GM21825 (cell line): ENCODE measurements at regions not wholly inside any gene's neighbourhood (a gene's known extent, or its start where the extent isn't known, plus 50 kb on each side); places are given as distances from the start of the nearest gene placed in this dataset.
"Not testable (repeated sequence)": the region's sequence is repeated elsewhere in the genome, so short reads cannot be mapped to it uniquely, and the experiment has no call there.

Experiments
- ATAC-seq: cut with Tn5 transposase; IDR thresholded peaks from one replicate; pipeline ENCODE4 v1.9.1; 2021; ENCODE audit warnings: mild to moderate bottlenecking, moderate library complexity; ENCODE audit not compliant: unreplicated experiment

- no peak for ATAC-seq
Observed at GRCh38 chr12:92248977-92249376, 103.3 kb upstream of the BTG1 start.

DNA sequence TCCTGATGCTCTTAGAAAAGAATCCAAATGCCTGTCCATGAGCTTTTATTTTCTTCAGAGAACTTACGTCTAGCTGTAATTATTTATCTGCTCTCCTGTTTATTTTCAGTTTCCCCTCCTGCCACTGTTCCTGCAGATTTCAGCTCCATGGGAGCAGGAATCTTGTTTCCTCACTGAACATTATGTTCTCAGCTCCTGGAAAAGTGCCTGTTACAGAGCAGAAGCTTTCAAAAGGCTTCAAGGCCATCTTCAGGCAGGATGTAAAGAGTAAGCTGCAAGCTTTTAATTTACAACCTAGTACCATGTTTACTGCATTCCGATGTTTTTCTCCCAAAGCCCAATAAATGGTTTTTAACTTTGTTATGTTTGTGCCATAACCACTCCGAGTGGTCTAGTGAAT is 98.4 kb upstream of the BTG1 start:
- no peak for ATAC-seq

GRCh38 chr12:92242907-92243306 is 97.3 kb upstream of the BTG1 start:
- no peak for ATAC-seq

DNA sequence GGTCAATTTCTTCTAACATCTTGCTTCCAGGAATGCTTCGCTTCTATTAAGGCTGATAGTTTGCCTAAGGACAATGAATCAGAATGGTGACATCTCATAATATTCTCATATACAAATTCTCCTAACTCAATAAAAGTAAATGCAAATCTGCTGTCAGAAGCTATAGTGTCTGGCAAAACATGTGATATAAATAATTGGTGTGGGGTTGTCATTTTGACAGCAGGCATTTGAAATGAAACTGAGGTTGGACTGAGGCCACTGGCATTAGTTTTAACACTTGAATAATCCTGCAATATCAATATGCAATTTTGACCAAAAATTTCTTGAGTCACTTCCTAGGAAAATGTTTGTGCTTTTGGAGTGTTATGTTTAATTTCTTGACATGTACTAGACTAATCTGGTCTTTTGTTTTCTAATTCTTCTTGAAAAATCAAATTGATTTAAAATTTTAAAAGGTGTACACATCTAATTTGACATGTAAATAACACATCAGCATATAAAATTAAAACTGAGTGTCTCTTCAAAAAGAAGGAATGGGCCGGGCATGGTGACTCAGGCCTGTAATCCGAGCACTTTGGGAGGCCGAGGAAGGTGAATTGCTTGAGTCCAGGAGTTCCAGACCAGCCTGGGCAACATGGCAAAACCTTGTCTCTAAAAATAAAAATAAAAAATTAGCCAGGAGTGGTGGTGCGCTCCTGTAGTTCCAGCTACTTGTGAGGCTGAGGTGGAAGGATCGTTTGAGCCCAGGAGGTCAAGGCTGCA is 92.3 kb upstream of the BTG1 start:
- ATAC-seq, result no peak

DNA sequence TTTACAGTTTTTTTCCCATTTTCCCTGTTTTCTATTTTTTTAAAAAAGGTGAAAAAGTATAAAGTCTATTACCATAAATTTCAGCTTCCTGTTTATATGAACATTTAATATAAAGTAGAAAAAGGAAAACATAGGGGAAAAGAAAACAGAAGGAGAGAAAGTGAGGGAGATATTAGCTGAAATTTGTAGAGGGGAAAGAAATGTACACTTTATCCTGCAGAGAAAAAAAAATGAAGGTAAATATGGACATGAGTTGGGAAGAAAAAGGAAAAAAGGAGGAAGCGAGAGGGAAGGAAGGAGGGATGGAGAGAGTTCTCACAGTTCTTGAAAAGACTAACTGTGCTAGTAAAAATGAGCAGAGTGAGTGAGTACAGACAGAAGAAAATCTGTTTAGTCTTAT is 91.6 kb upstream of the BTG1 start:
- ATAC-seq, result no peak

GRCh38 chr12:92235703-92236472 is 90.2 kb upstream of the BTG1 start:
- ATAC-seq, result no peak

DNA sequence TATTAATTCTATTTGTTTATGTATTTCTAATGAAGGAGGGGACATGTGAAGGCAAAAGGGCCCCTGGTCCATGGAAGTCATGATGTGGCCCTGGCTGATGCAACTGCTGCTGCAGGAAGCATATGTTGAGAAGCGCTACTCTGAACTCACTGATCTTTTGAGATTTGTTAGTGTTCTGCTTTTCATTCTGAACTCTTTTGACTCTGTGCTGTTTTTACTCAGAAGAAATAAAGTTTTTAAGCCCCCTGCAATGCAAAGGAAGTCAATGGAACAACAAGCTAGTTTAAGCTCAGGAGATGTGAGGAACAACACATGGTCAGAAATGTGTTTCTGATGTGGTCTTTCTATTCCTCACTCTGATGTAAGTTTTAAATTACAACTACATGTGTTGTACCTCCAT is 88.9 kb upstream of the BTG1 start:
- ATAC-seq, result no peak

GRCh38 chr12:92233346-92234015 is 87.8 kb upstream of the BTG1 start:
- no peak for ATAC-seq

GRCh38 chr12:92232371-92232932 is 86.8 kb upstream of the BTG1 start:
- not testable (repeated sequence) for ATAC-seq

- ATAC-seq, result not testable (repeated sequence)
Observed at GRCh38 chr12:92231945-92232344, 86.3 kb upstream of the BTG1 start.

DNA sequence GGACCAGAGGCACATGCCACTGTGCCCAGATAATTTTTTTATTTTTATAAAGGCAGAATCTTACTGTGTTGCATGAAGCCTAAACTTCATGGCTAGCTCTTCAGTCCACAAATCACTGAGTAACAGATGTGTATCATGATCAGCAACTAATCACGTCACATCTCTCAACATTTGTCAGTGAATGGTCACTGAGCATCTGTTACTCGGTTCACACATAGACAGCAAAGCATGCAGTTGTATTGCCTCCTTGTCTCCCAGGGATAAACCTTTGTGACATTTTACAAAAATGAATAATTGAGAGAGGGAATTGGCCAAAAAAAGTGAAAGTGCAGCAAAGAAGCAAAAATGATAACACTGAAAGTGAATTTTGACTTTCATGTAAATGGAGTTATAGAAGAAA is 85.9 kb upstream of the BTG1 start:
- not testable (repeated sequence) for ATAC-seq

DNA sequence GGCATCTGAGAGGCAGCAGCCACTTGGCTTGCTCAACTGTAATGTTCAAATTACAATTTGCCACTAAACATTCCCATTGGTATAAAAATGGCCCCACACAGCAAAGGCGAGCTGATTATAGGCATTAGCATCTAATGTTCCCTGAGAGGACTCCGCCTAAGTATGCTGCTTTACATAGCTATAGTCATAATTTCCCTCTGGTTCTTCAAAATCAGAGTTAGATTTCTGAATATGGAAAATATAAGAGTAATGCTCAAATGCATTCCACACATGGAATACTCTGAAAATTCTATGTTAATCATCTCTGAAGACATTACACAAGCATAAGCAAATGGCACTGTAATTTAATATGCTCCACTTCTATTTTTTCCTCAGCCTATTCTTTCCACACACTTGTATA is 83.7 kb upstream of the BTG1 start:
- no peak for ATAC-seq

DNA sequence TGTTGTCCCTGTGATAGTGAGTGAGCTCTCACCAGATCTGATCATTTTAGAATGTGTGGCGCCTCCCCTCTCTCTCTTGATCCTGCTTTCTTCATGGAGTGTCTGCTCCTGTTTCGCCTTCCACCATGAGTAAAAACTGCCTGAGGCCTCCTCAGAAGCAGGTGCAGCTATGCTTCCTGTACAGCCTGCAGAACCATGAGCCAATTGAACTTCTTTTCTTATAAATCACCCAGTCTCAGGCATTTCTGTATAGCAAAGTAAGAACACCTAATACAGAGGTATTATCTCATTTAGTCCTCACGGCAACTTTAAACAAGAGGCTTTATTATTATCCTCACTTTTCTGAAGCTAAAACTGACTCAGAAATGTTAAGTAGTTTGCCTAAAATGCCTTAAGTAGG is 81.3 kb upstream of the BTG1 start:
- ATAC-seq, result no peak

- ATAC-seq, result no peak
Observed at GRCh38 chr12:92226071-92226661, 80.5 kb upstream of the BTG1 start.

DNA sequence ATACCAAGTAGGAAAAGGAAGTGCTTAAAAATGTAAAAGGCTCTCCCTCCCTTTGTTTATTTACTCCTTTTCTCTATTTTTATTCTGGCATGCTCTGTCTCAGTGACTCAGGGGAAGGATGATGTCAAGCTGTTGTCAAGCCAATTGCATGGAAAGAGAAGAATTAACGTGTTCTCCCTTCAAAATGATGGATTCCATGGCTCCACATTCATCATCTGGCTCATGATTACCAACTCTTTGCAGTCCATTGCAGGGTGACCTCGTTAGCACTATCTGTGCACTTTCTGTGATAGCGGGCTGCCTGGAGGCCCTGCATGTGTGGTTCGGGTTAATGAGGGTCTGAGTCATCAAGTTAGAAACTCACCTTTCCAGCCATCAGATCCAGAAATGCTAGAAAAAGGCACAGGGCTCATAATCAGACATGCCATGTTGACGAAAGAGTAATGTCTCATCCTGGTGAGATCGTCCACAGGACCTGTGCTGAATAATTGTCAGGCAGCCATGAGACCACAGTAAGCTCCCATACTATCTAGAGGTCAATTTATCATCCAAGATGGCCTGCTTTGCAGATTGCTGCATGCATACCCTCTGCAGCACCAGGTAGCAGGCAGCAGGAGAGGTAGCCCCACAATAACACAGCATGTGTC is 79.2 kb upstream of the BTG1 start:
- no peak for ATAC-seq

GRCh38 chr12:92223481-92223880 is 77.8 kb upstream of the BTG1 start:
- ATAC-seq, result no peak

DNA sequence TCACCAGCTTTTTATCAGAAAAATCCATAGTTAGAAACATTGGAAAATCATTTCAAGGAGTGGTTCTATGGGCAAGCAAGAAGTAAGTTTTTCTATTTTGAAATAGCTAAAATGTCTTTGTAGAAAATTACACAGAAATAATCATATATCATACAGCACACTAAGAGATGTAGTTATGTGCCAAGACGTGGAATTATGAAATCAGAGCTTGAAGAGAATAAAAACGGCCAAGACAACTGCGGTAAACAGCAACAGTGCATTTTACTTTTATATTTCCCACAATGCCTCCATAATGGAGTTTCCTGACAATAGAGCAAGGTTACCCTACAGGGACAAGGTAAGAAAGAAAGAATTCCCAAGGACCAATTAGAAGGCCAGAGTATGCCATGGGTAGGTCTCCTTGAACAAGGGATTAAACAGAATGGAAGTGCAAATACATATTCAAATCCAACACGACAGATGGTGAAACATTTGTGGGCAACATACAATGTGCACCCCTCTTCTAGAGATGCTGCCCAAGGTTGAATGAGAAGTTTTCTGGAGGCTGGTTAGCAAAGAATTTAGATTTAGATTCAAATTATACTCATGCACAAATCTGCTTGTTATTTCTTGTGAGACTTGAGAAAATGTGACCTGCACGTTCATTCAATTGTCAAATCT is 76.1 kb upstream of the BTG1 start:
- ATAC-seq, result no peak

DNA sequence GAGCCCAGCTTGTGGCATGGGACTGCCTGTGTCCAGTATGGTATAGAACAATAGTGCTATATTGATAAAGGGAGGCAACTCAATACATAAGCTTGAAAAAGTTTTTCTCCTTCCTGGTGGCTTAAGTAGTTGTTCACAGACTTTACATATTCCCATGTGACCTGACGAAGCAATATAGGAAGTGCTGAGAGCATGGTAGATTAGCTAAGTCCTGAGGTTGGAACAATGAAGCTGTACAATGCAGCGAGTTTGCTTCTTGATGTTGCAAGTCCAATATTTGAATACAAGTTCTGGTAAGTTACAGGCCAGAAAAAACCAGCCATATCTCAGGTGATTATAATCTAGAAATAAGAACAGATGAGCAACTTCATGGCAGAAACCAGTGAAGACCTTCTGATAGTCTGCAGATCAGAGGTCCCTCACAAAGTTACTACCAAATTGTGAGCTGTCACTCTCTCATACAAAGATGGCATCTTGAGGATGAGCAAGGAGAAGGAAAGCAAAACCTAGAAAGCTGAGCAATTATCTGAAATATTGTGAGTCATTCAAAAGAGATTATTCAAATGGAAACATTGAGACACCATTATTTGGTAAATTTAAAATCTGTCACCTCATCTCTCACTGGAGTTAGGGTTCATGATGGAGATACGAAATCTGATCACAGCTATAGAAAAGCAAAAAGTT is 72.9 kb upstream of the BTG1 start:
- no peak for ATAC-seq

DNA sequence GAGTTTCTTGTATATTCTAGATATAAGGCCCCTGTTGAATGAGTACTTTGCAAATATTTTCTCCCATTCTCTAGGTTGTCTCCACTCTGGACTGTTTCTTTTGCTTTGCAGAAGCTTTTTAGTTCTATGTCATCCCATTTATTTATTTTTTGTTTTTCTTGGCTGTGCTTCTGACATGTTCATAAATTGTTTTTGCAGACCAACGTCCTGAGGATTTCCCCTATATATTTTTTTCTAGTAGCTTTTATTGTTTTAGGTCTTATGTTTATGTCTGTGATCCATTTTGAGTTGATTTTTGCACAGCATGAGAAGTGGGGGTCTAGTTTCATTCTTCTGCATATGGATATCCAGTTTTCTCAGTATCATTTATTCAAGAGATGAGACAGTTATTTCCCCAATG is 70.4 kb upstream of the BTG1 start:
- no peak for ATAC-seq

DNA sequence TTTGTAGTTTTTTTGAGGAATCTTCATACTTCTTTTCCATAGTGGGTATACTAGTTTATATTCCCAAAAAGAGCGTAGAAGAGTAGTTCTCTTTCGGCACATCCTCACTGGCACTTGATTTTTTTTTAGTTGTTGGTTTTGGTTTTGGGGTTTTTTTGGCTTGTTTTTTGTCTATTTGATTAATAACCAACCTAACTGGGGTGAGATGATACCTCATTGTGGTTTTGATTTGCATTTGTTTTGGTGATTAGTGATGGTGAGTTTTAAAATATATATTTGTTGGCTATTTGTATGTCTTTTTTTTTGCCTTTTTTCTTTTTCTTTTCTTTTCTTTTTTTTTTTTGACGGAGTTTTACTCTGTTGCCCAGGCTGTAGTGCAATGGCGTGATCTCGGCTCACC is 69.7 kb upstream of the BTG1 start:
- no peak for ATAC-seq
